Choroid plexus epithelial cell (primary cell): ENCODE measurements at regions not wholly inside any gene's neighbourhood (a gene's known extent, or its start where the extent isn't known, plus 50 kb on each side); places are given as distances from the start of the nearest gene placed in this dataset.

Source experiments
- DNase-seq: peaks from one replicate; pipeline ENCODE4 v3.0.0-alpha.2; 2010; ENCODE audit warnings: low read depth
- H3K4me3 ChIP-seq: 2 replicates; pipeline ENCODE4 v1.5.1; 2011; ENCODE audit warnings: low read depth, mild to moderate bottlenecking, control low read depth, low read length, moderate library complexity
- TF ChIP-seq, protein P1 (sequence below): conservative IDR thresholded peaks from 2 replicates; pipeline ENCODE4 v1.5.1; 2011; ENCODE audit warnings: low read depth, mild to moderate bottlenecking, control low read depth, inconsistent platforms, low read length, moderate library complexity

DNA sequence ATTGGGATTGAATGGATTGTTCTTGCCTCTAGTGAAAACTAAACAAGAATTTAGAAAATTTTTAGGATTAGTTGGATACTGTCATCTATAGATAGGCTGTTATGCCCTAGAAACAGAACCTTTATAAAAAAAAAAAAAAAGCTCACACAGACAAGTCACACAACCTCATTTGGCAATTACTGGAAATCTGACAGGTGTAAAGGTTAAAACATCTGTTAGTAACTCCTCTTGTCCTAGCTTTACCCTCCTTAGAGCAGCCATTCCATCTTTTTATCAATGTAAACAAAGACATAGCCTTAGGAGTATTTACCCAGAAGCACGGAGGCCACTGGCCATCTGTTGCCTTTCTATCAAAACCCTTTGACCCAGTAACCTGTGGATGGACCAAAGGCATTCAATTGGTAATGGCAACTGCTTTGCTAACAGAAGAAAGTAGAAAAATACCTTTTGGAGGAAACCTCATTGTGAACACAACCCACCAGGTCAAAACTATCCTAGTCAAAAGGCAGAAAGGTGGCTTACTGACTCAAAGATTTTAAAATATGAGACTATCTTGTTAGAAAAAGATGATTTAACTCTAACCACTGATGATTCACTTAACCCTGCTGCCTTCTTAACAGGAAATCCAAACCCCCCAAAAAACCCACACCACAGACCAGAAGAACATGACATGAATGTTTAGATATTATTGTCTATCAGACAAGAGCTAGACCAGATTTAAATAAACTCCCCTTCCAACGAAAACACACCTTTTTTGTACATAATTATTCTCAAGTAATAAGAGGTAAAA, 357.2 kb upstream of the HSFY2 start:
- H3K4me3 ChIP-seq: no peak overlapping the region
- no peak for DNase-seq
- TF ChIP-seq, protein P1, sequence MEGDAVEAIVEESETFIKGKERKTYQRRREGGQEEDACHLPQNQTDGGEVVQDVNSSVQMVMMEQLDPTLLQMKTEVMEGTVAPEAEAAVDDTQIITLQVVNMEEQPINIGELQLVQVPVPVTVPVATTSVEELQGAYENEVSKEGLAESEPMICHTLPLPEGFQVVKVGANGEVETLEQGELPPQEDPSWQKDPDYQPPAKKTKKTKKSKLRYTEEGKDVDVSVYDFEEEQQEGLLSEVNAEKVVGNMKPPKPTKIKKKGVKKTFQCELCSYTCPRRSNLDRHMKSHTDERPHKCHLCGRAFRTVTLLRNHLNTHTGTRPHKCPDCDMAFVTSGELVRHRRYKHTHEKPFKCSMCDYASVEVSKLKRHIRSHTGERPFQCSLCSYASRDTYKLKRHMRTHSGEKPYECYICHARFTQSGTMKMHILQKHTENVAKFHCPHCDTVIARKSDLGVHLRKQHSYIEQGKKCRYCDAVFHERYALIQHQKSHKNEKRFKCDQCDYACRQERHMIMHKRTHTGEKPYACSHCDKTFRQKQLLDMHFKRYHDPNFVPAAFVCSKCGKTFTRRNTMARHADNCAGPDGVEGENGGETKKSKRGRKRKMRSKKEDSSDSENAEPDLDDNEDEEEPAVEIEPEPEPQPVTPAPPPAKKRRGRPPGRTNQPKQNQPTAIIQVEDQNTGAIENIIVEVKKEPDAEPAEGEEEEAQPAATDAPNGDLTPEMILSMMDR: no peak

DNA sequence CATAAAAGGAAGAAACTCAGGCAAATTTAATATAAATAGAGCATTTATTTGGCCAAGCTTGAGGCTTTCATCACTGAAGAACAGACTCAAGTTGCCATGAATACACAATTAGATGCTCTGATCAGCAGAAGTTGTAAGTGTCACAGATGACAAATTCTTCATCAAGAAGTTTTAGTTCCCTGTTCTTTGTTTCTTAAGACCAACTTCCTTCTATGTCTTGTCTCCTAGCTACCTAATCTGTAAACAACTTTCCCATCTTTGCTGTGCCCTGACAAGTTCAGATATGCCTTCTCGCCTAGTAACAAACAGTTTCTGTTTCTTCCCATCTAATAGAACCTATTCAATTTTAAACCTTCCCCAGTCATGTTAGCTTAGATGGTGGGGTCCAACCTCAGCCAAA, 353.4 kb upstream of the HSFY2 start:
- DNase-seq: no peak
- H3K4me3 ChIP-seq: no peak overlapping the region
- TF ChIP-seq, protein P1: no peak

DNA sequence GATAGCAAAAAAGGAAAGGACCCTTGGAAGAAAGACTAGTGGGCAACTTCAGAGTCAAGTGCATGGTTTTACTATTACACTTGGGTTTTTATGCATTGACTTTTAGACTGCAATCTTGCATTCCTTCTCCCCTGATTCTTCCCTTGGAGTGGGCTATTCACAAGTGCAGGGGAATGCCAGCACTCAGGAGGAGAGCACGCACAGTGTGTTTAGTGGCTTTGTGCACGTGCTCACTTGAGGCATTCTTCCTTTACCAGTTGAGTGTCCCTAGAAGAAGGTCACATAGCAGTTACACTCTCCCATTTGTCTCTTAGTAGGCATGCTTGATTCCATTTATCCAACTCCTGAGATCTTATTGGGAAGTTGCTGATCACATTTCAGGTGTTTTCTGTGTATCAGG, 351.1 kb upstream of the HSFY2 start:
- no peak for DNase-seq
- TF ChIP-seq, protein P1: no peak
- no peak overlapping the region for H3K4me3 ChIP-seq

DNA sequence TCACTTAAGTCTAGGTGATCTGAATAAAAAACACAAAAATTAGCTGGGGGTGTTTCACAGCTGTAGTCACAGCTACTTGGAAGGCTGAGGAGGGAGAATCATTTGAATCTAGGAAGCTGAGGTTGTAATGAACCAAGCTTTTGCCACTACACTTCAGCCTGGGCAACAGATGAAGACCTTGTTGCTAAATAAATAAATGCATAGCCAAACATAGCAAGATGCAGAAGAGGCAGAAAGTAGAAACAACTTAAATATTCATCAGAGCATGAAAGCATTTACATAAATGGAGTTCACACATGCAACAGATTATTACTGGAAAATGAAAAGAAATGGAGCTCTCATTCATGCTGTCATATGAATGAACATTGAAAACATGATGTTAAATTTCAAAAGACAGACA, 348.9 kb upstream of the HSFY2 start:
- no peak overlapping the region for H3K4me3 ChIP-seq
- TF ChIP-seq, protein P1: no peak
- DNase-seq: no peak

DNA sequence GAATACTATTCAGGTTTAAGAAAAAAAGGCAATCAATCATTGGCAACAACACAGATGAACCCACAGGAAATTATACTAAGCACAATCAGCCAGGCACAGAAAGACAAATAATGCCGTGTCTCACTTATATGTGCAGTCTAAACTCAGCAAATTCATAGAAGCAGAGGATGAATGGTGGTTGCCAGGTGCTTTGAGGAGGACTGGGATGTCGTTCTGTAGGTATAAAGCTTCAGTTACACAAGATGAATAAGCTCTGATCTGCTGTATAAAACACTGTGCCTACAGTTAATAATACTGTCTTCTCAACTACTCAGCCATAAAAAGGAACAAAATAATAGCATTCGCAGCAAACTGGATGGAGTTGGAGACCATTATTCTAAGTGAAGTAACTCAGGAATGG, 324.8 kb upstream of the HSFY2 start:
- no peak overlapping the region for H3K4me3 ChIP-seq
- TF ChIP-seq, protein P1: no peak
- DNase-seq: no peak

DNA sequence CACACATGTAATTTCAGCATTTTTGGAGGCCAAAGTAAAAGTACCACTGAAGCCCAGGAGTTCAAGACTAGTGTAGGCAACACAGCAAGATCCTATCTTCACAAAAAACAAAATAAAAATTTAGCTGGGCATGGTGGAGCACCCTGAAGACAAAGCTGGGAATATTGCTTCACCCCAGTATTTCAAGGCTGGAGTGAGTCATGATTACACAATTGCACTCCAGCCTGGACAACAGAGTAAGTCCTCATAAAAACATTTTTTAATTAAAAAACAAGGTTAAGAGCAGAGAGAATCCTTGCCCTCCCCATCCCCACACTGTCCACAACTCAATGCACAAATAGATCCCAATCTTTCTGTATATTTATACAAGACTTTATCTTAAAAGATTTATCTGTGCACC, 321.9 kb upstream of the HSFY2 start:
- no peak overlapping the region for H3K4me3 ChIP-seq
- TF ChIP-seq, protein P1: no peak
- DNase-seq: peak; percentile 13

DNA sequence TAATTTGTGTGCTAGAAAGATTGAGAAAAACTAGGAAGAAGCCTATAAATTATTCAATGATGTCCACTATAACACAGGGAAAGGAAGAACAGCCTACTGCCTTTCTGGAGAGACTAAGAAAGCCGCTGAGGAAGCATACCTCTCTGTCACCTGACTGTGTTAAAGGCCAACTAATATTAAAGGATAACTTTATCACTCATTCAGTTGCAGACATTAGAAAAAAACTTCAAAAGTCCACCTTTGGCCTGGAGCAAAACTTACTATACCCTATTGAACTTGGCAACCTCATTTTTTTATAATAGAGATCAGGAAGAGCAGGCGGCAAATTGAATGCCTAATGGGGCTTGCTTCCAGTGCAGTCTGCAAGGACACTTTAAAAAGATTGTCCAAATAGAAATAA, 309.5 kb upstream of the HSFY2 start:
- DNase-seq: no peak
- no peak overlapping the region for H3K4me3 ChIP-seq
- TF ChIP-seq, protein P1: no peak
